Gastroesophageal sphincter (tissue), 4 donors: ENCODE measurements at regions not wholly inside any gene's neighbourhood (a gene's known extent, or its start where the extent isn't known, plus 50 kb on each side); places are given as distances from the start of the nearest gene placed in this dataset.
"Not testable (repeated sequence)": the region's sequence is repeated elsewhere in the genome, so short reads cannot be mapped to it uniquely, and the experiment has no call there.

ENCODE experiments used
- ATAC-seq: fragments of 150-250 bp; one replicate; pipeline ENCODE4 v1.9.1; 2016; ENCODE audit warnings: mild to moderate bottlenecking, moderate library complexity
- H3K27ac ChIP-seq, 4 donors: fragments of 200-600 bp; sonication (generic) in 3 of 4; 1 replicate in 3 of 4; 2 replicates in 1 of 4; pipeline ENCODE4 v1.5.1; 2016 to 2019
- H3K27me3 ChIP-seq: fragments of 200-600 bp; sonication (generic); one replicate; pipeline ENCODE4 v1.5.1; 2019
- H3K36me3 ChIP-seq, 2 donors: fragments of 200-600 bp; sonication (generic); one replicate each; pipeline ENCODE4 v1.5.1; 2019; ENCODE audit warnings: control low read depth in 1 of 2
- H3K4me1 ChIP-seq, 3 donors: fragments of 200-600 bp; sonication (generic); 1 replicate in 2 of 3; 2 replicates in 1 of 3; pipeline ENCODE4 v1.5.1; 2016 to 2019; ENCODE audit warnings: control low read depth in 2 of 3
- H3K4me3 ChIP-seq, 2 donors: fragments of 200-600 bp; sonication (generic); one replicate each; pipeline ENCODE4 v1.5.1; 2019; ENCODE audit warnings: mild to moderate bottlenecking in 1 of 2, moderate library complexity in 1 of 2
- H3K9me3 ChIP-seq, 3 donors: fragments of 200-600 bp; sonication (generic); one replicate each; pipeline ENCODE4 v1.5.1; 2017 to 2019; ENCODE audit warnings: control low read depth in 2 of 3
- EP300 ChIP-seq: sonication (generic); formaldehyde crosslinking; IDR thresholded peaks from one replicate; pipeline ENCODE4 v1.6.1; 2017; ENCODE audit warnings: antibody characterized with exemption, mild to moderate bottlenecking
- POLR2A ChIP-seq, 2 donors: fragments of 450-650 bp; IDR thresholded peaks; one replicate each; pipeline ENCODE4 v1.6.1; 2017; ENCODE audit warnings: antibody characterized with exemption in 2 of 2, mild to moderate bottlenecking in 2 of 2, moderate library complexity in 1 of 2
- POLR2AphosphoS5 ChIP-seq: sonication (generic); formaldehyde crosslinking; IDR thresholded peaks from one replicate; pipeline ENCODE4 v1.6.1; 2017; ENCODE audit warnings: antibody characterized with exemption
- WGBS, 2 donors: methylation state at CpG; one replicate each; pipeline ENCODE4 v1.1.5; 2018; ENCODE audit warnings: low coverage in 1 of 2; 5-methylcytosine and 5-hydroxymethylcytosine counted together
- TF ChIP-seq, protein P1 (sequence below), 4 experiments: fragments of 200-600 bp in 2 of 4; fragments of 450-650 bp in 2 of 4; sonication (generic) in 1 of 4; IDR thresholded peaks; one replicate each; pipeline ENCODE4 v1.5.1; 2017 to 2019; ENCODE audit warnings: antibody characterized with exemption in 4 of 4, mild to moderate bottlenecking in 2 of 4, moderate library complexity in 2 of 4

DNA sequence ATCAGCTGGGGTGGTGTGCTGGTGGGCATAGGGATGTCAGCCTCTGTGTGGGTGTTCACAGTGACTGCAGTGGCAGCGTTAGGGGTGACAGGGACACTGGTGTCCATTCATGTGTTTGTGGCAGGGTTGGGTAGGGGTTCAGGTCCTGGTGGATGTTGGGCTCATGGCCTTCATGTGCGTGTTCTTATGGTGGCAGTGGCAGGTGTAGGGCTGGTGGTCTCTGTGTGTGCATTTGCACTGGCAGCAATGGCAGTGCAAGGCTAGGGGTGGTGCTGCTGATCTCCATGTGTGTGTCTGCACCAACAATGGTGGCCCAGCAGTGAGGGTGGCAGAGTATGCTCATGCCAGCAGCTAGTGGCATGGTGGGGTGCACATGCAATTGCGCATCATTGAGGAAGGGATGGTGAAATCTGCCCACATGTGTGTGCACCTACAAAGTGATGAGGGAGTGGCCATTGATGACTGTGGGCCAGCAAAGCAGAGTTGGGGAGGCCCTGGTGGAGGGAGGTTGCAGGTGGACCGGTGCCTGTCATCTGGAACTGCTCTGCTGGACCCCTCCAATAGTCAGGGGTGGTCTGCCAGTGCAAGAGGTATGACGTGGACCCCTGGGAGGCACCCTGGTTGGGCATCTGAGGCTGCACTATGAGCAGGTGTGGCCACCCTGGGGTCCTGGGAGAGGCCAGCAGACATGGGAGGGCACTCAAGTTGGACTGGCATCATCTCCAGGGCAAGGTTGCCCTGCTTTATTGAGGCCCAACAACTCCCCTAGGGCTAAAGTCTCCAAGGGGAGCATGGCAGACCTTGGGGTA lies 182.9 kb downstream of the TTC6 start:
- no CpG with 5 or more reads among the region's 5 CpGs for WGBS, 2 donors

DNA sequence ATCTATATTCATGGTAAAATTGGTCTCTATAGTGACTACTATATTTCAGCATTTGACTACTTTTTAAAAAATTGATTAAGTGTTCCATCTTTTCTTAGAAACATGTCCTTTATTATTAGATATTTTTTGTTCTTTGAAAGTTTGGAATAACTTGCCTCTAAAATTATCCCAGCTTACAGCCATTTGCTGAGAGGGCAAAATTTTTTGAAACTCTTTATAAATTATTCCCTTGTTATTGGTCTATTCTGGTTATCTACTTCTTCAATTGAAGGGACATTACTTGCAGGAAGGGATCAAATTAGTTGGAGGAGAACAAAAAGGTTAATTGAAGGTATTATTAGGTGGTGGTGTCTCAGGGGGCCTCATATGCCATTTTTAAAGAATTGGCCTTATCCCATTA lies 184.1 kb downstream of the TTC6 start:
- H3K27ac ChIP-seq: no peak overlapping the region
- no peaks in the 10 kb centered on the region for H3K9me3 ChIP-seq
- H3K27me3 ChIP-seq: no peaks in the 10 kb centered on the region
- no peak overlapping the region for H3K4me3 ChIP-seq
- no peak for ATAC-seq
- no peaks in the 10 kb centered on the region for H3K4me1 ChIP-seq
- no peaks in the 10 kb centered on the region for H3K36me3 ChIP-seq
- TF ChIP-seq, protein P1, sequence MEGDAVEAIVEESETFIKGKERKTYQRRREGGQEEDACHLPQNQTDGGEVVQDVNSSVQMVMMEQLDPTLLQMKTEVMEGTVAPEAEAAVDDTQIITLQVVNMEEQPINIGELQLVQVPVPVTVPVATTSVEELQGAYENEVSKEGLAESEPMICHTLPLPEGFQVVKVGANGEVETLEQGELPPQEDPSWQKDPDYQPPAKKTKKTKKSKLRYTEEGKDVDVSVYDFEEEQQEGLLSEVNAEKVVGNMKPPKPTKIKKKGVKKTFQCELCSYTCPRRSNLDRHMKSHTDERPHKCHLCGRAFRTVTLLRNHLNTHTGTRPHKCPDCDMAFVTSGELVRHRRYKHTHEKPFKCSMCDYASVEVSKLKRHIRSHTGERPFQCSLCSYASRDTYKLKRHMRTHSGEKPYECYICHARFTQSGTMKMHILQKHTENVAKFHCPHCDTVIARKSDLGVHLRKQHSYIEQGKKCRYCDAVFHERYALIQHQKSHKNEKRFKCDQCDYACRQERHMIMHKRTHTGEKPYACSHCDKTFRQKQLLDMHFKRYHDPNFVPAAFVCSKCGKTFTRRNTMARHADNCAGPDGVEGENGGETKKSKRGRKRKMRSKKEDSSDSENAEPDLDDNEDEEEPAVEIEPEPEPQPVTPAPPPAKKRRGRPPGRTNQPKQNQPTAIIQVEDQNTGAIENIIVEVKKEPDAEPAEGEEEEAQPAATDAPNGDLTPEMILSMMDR (IDR thresholded peaks at IDR 0.05): no peak
- no peak for TF ChIP-seq POLR2A (IDR thresholded peaks at IDR 0.05)
- no peak for TF ChIP-seq EP300
- no peak for TF ChIP-seq POLR2AphosphoS5

More for the DNA sequence above, 182.9 kb downstream of the TTC6 start:
- Histone ChIP-seq H3K9me3 (peaks cover 0 to 10% (median 0%) of the 10 kb centered on the region in 3 donors), H3K36me3 (no peaks in the 10 kb centered on the region), H3K4me1 (no peaks in the 10 kb centered on the region), H3K27me3 (no peaks in the 10 kb centered on the region), H3K4me3 (no peak overlapping the region), H3K27ac (no peak overlapping the region)
- ATAC-seq: no peak
- TF ChIP-seq EP300 (no peak), POLR2A (IDR thresholded peaks at IDR 0.05) (no peak), POLR2AphosphoS5 (no peak)
- TF ChIP-seq, protein P1 (IDR thresholded peaks at IDR 0.05): no peak

DNA sequence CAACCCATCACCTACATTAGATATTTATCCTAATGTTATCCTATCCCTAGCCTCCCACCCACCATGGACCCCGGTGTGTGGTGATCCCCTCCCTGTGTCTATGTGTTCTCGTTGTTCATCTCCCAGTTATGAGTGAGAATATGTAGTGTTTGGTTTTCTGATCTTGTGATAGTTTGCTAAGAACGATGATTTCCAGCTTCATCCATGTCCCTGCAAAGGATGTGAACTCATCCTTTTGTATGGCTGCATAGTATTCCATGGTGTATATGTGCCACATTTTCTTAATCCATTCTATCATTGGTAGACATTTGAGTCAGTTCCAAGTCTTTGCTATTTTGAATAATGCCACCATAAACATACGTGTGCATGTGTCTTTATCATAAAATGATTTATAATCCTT lies 185.3 kb downstream of the TTC6 start:
- WGBS, 2 donors: 88 to 93% methylated on average over 3 to 4 of the region's 4 CpGs
- not testable (repeated sequence) for H3K4me3 ChIP-seq, ATAC-seq

DNA sequence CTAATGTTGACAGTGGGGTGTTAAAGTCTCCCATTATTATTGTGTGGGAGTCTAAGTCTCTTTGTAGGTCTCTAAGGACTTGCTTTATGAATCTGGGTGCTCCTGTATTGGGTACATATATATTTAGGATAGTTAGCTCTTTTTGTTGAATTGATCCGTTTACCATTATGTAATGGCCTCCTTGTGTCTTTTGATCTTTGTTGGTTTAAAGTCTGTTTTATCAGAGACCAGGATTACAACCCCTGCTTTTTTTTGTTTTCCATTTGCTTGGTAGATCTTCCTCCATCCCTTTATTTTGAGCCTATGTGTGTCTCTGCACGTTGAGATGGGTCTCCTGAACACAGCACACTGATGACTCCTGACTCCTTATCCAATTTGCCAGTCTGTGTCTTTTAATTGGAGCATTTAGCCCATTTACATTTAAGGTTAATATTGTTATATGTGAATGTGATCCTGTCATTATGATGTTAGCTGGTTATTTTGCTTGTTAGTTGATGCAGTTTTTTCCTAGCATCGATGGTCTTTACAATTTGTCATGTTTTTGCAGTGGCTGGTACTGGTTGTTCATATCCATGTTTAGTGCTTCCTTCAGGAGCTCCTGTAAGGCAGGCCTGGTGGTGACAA lies 188.9 kb downstream of the TTC6 start:
- not testable (repeated sequence) for H3K27me3 ChIP-seq, H3K4me1 ChIP-seq, H3K36me3 ChIP-seq, H3K27ac ChIP-seq, H3K9me3 ChIP-seq, ATAC-seq, H3K4me3 ChIP-seq
- WGBS, 2 donors: 52% methylated on average over 3 of the region's 3 CpGs; no CpG with 5 or more reads in 1 of the 2 donors

More for the DNA sequence above, 185.3 kb downstream of the TTC6 start:
- not testable (repeated sequence) for H3K9me3 ChIP-seq, H3K27ac ChIP-seq, H3K4me1 ChIP-seq, H3K36me3 ChIP-seq, H3K27me3 ChIP-seq

DNA sequence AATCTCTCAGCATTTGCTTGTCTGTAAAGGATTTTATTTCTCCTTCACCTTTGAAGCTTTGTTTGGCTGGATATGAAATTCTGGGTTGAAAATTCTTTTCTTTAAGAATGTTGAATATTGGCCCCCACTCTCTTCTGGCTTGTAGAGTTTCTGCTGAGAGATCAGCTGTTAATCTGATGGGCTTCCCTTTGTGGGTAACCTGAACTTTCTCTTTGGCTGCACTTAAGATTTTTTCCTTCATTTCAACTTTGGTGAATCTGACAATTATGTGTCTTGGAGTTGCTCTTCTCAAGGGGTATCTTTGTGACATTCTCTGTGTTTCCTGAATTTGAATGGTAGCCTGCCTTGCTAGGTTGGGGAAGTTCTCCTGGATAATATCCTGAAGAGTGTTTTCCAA lies 189.4 kb downstream of the TTC6 start:
- not testable (repeated sequence) for ATAC-seq, H3K4me1 ChIP-seq, H3K4me3 ChIP-seq

DNA sequence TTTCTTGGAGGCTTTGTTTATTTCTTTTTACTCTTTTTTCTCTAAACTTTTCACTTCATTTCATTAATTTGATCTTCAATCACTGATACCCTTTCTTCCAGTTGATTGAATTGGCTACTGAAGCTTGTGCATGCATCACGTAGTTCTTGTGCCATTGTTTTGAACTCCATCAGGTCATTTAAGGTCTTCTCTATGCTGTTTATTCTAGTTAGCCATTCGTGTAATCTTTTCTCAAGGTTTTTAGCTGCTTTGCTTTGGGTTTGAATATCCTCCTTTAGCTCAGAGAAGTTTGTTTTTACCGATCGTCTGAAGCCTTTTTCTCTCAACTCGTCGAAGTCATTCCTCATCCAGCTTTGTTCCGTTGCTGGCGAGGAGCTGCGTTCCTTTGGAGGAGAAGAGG lies 189.9 kb downstream of the TTC6 start:
- not testable (repeated sequence) for ATAC-seq, H3K4me3 ChIP-seq, H3K4me1 ChIP-seq, H3K9me3 ChIP-seq, H3K27me3 ChIP-seq, H3K36me3 ChIP-seq, H3K27ac ChIP-seq
- 79 to 93% methylated on average over 9 of the region's 9 CpGs for WGBS, 2 donors

More for the DNA sequence above, 189.4 kb downstream of the TTC6 start:
- not testable (repeated sequence) for H3K27ac ChIP-seq, H3K9me3 ChIP-seq, H3K27me3 ChIP-seq, H3K36me3 ChIP-seq

DNA sequence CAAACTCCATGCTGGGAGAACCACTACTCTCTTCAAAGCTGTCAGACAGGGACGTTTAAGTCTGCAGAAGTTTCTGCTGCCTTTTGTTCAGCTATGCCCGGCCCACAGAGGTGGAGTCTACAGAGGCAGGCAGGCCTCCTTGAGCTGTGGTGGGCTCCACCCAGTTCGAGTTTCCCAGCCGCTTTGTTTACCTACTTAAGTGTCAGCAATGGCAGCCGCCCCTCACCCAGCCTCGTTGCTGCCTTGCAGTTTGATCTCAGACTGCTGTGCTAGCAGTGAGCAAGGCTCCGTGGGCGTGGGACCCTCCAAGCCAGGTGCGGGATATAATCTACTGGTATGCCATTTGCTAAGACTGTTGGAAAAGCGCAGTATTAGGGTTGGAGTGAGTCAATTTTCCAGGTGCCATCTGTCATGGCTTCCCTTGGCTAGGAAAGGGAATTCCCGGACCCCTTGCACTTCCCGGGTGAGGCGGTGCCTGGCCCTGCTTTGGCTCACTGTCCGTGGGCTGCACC lies 190.7 kb downstream of the TTC6 start:
- WGBS, 2 donors: 78 to 100% methylated on average over 1 to 5 of the region's 14 CpGs
- H3K27ac ChIP-seq, H3K27me3 ChIP-seq, H3K9me3 ChIP-seq, H3K4me1 ChIP-seq, ATAC-seq, H3K4me3 ChIP-seq, H3K36me3 ChIP-seq: not testable (repeated sequence)
